Progenitor cell of endocrine pancreas (in vitro differentiated cells): ENCODE measurements at regions not wholly inside any gene's neighbourhood (a gene's known extent, or its start where the extent isn't known, plus 50 kb on each side); places are given as distances from the start of the nearest gene placed in this dataset.

ENCODE experiments used
- DNase-seq: peaks from one replicate; pipeline ENCODE4 v3.0.0; 2021; ENCODE audit warnings: low spot score; ENCODE audit not compliant: unreplicated experiment
- H3K27ac Mint-ChIP-seq: 2 replicates; pipeline ENCODE4 v1.8.0; 2021; ENCODE audit warnings: mild to moderate bottlenecking, moderate library complexity, mixed read lengths
- H3K27me3 Mint-ChIP-seq: 2 replicates; pipeline ENCODE4 v1.8.0; 2021; ENCODE audit warnings: mixed read lengths
- H3K36me3 Mint-ChIP-seq: 2 replicates; pipeline ENCODE4 v1.8.0; 2022; ENCODE audit warnings: mixed read lengths; ENCODE audit not compliant: insufficient read depth
- H3K4me1 Mint-ChIP-seq: 2 replicates; pipeline ENCODE4 v1.8.0; 2021; ENCODE audit warnings: low read depth, mixed read lengths
- H3K4me3 Mint-ChIP-seq: 2 replicates; pipeline ENCODE4 v1.8.0; 2021; ENCODE audit warnings: low read depth, mild to moderate bottlenecking, moderate library complexity, mixed read lengths
- H3K9me3 Mint-ChIP-seq: 2 replicates; pipeline ENCODE4 v1.8.0; 2021; ENCODE audit warnings: low read depth, mixed read lengths
- CTCF ChIP-seq: fragments of 200-600 bp; sonication (generic); IDR thresholded peaks from one replicate; pipeline ENCODE4 v1.5.0; 2021; ENCODE audit warnings: antibody characterized with exemption, mild to moderate bottlenecking; ENCODE audit not compliant: unreplicated experiment

DNA sequence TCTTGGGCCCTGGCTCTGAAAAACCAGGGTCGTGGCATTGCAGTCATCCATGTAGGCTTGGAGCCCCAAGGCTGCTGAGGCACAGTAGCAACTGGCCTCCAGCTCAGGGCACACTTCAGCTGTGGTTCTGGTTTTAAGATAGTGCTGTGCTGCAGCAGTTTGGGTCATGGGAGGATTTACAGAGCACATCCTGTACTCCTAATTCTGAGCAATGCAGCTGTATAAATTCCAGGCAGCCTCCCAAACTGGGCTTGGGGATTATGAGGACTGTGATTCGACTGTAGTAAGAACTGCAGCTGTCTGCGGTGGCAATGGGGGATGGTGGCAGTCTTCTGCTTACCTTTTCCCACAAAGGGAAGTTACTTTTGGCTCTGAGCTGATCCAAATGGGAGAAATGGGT lies 536.3 kb upstream of the GCFC2 start:
- Mint-ChIP-seq H3K27me3 (no peaks in the 10 kb centered on the region), H3K27ac (no peak overlapping the region), H3K4me3 (no peak overlapping the region), H3K36me3 (peaks cover 1% of the 10 kb centered on the region), H3K9me3 (peaks cover 9% of the 10 kb centered on the region), H3K4me1 (no peaks in the 10 kb centered on the region)
- no peak for TF ChIP-seq CTCF
- DNase-seq, result no peak

DNA sequence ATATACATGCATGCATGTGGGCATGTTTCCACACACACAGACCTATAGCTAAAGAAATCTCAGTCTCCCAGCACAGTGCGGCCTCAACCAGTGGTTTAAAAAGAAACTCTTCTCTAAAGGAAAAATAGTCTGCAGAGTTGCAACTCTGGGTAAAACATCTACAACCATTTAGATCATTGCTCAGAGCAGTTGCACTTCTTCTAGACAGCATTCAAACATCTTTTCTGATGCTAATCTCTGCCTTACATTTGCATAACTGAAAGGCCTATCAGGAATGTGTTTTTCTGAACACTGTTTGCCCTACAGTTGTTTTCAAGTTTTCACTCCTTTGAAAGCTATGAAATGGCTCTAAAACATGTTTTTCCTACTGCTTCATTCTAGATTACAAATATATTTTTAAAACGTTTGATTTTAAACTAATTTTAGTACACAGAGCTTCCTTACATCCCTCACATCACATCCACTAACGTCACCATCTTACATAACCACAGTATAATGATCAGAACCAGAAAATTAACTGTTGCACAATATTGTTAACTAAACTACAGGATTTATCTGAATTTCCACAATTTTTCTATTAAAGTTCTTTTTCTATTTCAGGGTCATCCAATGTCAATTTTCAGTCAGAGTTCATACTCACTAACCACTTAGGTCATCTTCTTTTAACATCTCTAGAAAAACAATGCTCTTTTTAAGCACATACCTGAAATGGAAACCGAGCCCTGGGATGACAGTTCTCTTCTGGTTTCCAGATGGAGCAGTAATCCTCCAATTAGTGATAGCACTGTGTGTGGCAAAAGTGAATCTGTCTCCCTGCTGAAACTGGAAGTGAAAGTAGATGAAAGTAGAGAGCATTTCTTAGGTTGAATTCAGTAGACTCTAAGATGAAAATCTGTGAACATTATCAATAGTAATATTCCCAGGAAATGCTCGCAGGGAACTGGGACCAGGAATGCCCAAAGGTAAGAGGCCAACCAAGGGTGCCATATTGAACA lies 501.6 kb upstream of the GCFC2 start:
- H3K27ac Mint-ChIP-seq, result no peak overlapping the region
- H3K27me3 Mint-ChIP-seq, result no peaks in the 10 kb centered on the region
- no peaks in the 10 kb centered on the region for H3K36me3 Mint-ChIP-seq
- H3K4me1 Mint-ChIP-seq, result no peaks in the 10 kb centered on the region
- no peak for DNase-seq
- no peak overlapping the region for H3K4me3 Mint-ChIP-seq
- no peaks in the 10 kb centered on the region for H3K9me3 Mint-ChIP-seq
- no peak for TF ChIP-seq CTCF

DNA sequence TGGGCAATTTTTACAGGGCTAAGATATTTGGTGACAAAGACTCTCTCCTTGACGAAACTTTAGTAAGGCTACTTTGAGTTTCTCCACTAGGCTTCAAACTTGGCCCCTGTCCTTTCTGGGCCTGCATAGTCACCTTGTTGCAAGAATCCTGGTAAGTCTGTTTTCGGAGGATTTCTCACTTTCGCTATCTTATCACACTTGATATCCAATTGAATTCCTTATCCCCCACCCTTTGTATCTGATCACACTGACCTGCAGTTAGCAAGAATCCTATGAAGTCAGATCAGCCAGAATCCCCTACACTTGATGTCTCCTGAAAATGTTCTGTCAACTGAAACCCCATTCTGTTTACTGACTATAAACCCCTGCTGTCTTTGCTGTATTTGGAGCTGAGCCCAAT lies 499.8 kb upstream of the GCFC2 start:
- Mint-ChIP-seq H3K9me3 (no peaks in the 10 kb centered on the region), H3K4me3 (no peak overlapping the region), H3K4me1 (peaks cover 6% of the 10 kb centered on the region), H3K27ac (no peak overlapping the region), H3K27me3 (no peaks in the 10 kb centered on the region), H3K36me3 (no peaks in the 10 kb centered on the region)
- TF ChIP-seq CTCF, result no peak
- no peak for DNase-seq

- peaks cover 6% of the 10 kb centered on the region for H3K4me1 Mint-ChIP-seq
- no peak for DNase-seq
- H3K27me3 Mint-ChIP-seq, result no peaks in the 10 kb centered on the region
- no peak for TF ChIP-seq CTCF
- H3K36me3 Mint-ChIP-seq, result no peaks in the 10 kb centered on the region
- H3K27ac Mint-ChIP-seq, result no peak overlapping the region
- H3K9me3 Mint-ChIP-seq, result no peaks in the 10 kb centered on the region
- H3K4me3 Mint-ChIP-seq, result no peak overlapping the region
Measured at GRCh38 chr2:76204048-76204447, 493.3 kb upstream of the GCFC2 start.

- Mint-ChIP-seq H3K36me3 (no peaks in the 10 kb centered on the region), H3K9me3 (no peaks in the 10 kb centered on the region), H3K4me1 (peaks cover 6% of the 10 kb centered on the region)
Measured at GRCh38 chr2:76202866-76203265, 492.2 kb upstream of the GCFC2 start.

More at GRCh38 chr2:76202866-76203265, 492.2 kb upstream of the GCFC2 start:
- Mint-ChIP-seq H3K4me3 (no peak overlapping the region), H3K27me3 (no peaks in the 10 kb centered on the region), H3K27ac (no peak overlapping the region)
- DNase-seq, result no peak
- TF ChIP-seq CTCF, result no peak
